Neuronal stem cell (in vitro differentiated cells): ENCODE measurements at regions not wholly inside any gene's neighbourhood (a gene's known extent, or its start where the extent isn't known, plus 50 kb on each side); places are given as distances from the start of the nearest gene placed in this dataset.

Experiments used
- DNase-seq: peaks from one replicate; pipeline ENCODE4 v3.0.0-alpha.2; 2013; ENCODE audit warnings: low spot score
- H2AFZ ChIP-seq: one replicate; pipeline ENCODE4 v1.6.1; 2013; ENCODE audit warnings: mild to moderate bottlenecking, low read length, inconsistent platforms
- H2AK5ac ChIP-seq: 2 replicates; pipeline ENCODE4 v1.6.1; 2013; ENCODE audit warnings: low read depth, mild to moderate bottlenecking, inconsistent platforms, low read length, moderate library complexity, mixed read lengths
- H2BK120ac ChIP-seq: 2 replicates; pipeline ENCODE4 v1.6.1; 2013; ENCODE audit warnings: low read depth, mild to moderate bottlenecking, inconsistent platforms, low read length, moderate library complexity, mixed read lengths
- H2BK12ac ChIP-seq: one replicate; pipeline ENCODE4 v1.6.1; 2013; ENCODE audit warnings: low read length, inconsistent platforms
- H2BK15ac ChIP-seq: 2 replicates; pipeline ENCODE4 v1.6.1; 2013; ENCODE audit warnings: mild to moderate bottlenecking, low read length, inconsistent platforms, mixed read lengths
- H2BK5ac ChIP-seq: one replicate; pipeline ENCODE4 v1.6.1; 2013; ENCODE audit warnings: inconsistent platforms, mild to moderate bottlenecking, low read length, moderate library complexity
- H3K14ac ChIP-seq: one replicate; pipeline ENCODE4 v1.6.1; 2013; ENCODE audit warnings: low read length, inconsistent platforms
- H3K18ac ChIP-seq: 2 replicates; pipeline ENCODE4 v1.6.1; 2013; ENCODE audit warnings: low read length, inconsistent platforms
- H3K23ac ChIP-seq: 2 replicates; pipeline ENCODE4 v1.6.1; 2013; ENCODE audit warnings: low read depth, mild to moderate bottlenecking, mixed read lengths, low read length, inconsistent platforms; ENCODE audit not compliant: poor library complexity
- H3K27ac ChIP-seq: replicated peaks from 3 replicates; pipeline ENCODE4 v1.5.1; 2013; ENCODE audit warnings: low read length, inconsistent platforms
- H3K27me3 ChIP-seq, 3 experiments: 2 replicates each; pipeline ENCODE4 v1.6.1; 2013; ENCODE audit warnings: low read length in 3 of 3, mild to moderate bottlenecking in 2 of 3, inconsistent platforms in 1 of 3, low read depth in 1 of 3, mixed read lengths in 1 of 3, moderate library complexity in 1 of 3; ENCODE audit not compliant: control insufficient read depth in 3 of 3, insufficient read depth in 3 of 3
- H3K36me3 ChIP-seq, 2 donors: replicated peaks in 1 of 2; 2 replicates each; pipeline ENCODE4 v1.6.1; 2013; ENCODE audit warnings: low read length in 2 of 2; ENCODE audit not compliant: control insufficient read depth in 2 of 2, insufficient read depth in 2 of 2
- H3K4ac ChIP-seq: 2 replicates; pipeline ENCODE4 v1.6.1; 2013; ENCODE audit warnings: inconsistent platforms, mild to moderate bottlenecking, low read length, moderate library complexity
- H3K4me1 ChIP-seq, 2 donors: 1 replicate in 1 of 2; 2 replicates in 1 of 2; pipeline ENCODE4 v1.6.1; 2013; ENCODE audit warnings: low read length in 2 of 2, low read depth in 1 of 2; ENCODE audit not compliant: control insufficient read depth in 2 of 2, insufficient read depth in 1 of 2
- H3K4me2 ChIP-seq: one replicate; pipeline ENCODE4 v1.6.1; 2013; ENCODE audit warnings: mild to moderate bottlenecking, low read length, inconsistent platforms; ENCODE audit not compliant: insufficient read depth, poor library complexity, severe bottlenecking
- H3K4me3 ChIP-seq, 2 donors: 2 replicates each; pipeline ENCODE4 v1.5.1; 2013; ENCODE audit warnings: low read length in 2 of 2, mild to moderate bottlenecking in 2 of 2, inconsistent platforms in 1 of 2, moderate library complexity in 1 of 2
- H3K79me1 ChIP-seq: one replicate; pipeline ENCODE4 v1.6.1; 2013; ENCODE audit warnings: low read depth, mild to moderate bottlenecking, inconsistent platforms, low read length, moderate library complexity
- H3K9ac ChIP-seq: one replicate; pipeline ENCODE4 v1.6.1; 2013; ENCODE audit warnings: mild to moderate bottlenecking, low read depth, low read length, inconsistent platforms; ENCODE audit not compliant: poor library complexity
- H3K9me3 ChIP-seq, 2 donors: replicated peaks in 1 of 2; 2 replicates each; pipeline versions ENCODE3 to v1.6.1; 2013; ENCODE audit warnings: low read length in 2 of 2, mild to moderate bottlenecking in 2 of 2, inconsistent platforms in 1 of 2, low read depth in 1 of 2, mixed read lengths in 1 of 2, moderate library complexity in 1 of 2; ENCODE audit not compliant: control insufficient read depth in 2 of 2, insufficient read depth in 1 of 2
- H4K8ac ChIP-seq: one replicate; pipeline ENCODE4 v1.6.1; 2013; ENCODE audit warnings: low read depth, mild to moderate bottlenecking, inconsistent platforms, low read length, moderate library complexity
- H4K91ac ChIP-seq: one replicate; pipeline ENCODE4 v1.6.1; 2013; ENCODE audit warnings: low read length, low read depth, mild to moderate bottlenecking, inconsistent platforms; ENCODE audit not compliant: poor library complexity
- WGBS, 2 donors: extraction: QIAGEN DNeasy Blood & Tissue Kit; methylation state at CpG; one replicate each; pipeline ENCODE4 v1.1.7; 2013; ENCODE audit warnings: missing lambda C conversion rate in 2 of 2, mixed read lengths in 1 of 2; ENCODE audit not compliant: insufficient read length in 2 of 2, insufficient replicate concordance in 1 of 2; ENCODE audit errors: extremely low coverage in 2 of 2; 5-methylcytosine and 5-hydroxymethylcytosine counted together

DNA sequence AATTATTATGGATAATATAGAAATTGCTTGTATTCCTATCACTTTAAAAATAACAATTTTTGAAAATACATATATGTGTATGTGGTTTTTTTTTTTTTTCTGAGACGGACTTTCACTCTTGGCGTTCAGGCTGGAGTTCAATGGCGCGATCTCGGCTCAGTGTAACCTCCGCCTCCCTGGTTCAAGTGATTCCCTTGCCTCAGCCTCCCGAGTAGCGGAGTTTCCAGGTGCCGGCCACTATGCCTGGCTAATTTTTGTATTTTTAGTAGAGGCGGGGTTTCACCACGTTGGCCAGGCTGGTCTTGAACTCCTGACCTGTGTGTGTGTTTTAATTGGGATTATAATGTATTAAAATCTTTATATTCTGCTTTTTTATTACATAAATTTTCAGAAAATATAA is 97.9 kb upstream of the NUDT6 start:
- Histone ChIP-seq H4K91ac (no peak overlapping the region), H2BK5ac (no peak overlapping the region), H3K9ac (no peak overlapping the region), H3K23ac (no peak overlapping the region), H2BK15ac (no peak overlapping the region), H2BK120ac (no peak overlapping the region), H3K36me3 (peaks cover 0 to 8% of the 10 kb centered on the region in 2 donors), H3K79me1 (peaks cover 2% of the 10 kb centered on the region), H3K18ac (no peak overlapping the region), H3K9me3 (no peaks in the 10 kb centered on the region), H3K4me3 (no peak overlapping the region), H2AFZ (no peak overlapping the region), H3K4me1 (no peaks in the 10 kb centered on the region), H3K14ac (no peak overlapping the region), H2AK5ac (no peak overlapping the region), H2BK12ac (no peak overlapping the region), H4K8ac (no peak overlapping the region), H3K4ac (no peak overlapping the region), H3K27me3 (no peaks in the 10 kb centered on the region), H3K4me2 (no peak overlapping the region), H3K27ac (no peak overlapping the region)
- no peak for DNase-seq
- WGBS, 2 donors = no CpG with 5 or more reads among the region's 11 CpGs

DNA sequence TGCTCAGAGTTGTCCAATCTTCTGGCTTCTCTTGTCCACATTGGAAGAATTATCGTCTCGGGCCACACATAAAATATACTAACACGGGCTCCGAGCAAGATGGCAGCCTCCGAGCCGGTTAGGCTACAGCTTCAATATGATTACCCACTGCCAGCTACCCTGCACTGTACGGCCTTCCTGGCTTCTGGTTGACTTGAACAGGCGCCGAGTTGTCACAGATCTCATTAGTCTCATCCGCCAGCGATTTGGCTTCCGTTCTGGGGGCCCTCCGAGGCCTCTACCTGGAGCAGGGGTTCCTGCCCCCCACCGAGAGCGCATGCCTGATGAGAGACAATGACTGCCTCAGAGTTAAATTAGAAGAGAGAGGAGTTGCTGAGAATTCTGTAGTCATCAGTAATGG is 101.2 kb upstream of the NUDT6 start:
- peaks cover 0 to 16% of the 10 kb centered on the region in 2 donors for H3K36me3 ChIP-seq
- no peak overlapping the region for H3K9ac ChIP-seq
- no peaks in the 10 kb centered on the region for H3K27me3 ChIP-seq
- no peak overlapping the region for H3K23ac ChIP-seq
- no peak overlapping the region for H2BK5ac ChIP-seq
- H3K4me1 ChIP-seq = no peaks in the 10 kb centered on the region
- H2BK15ac ChIP-seq = no peak overlapping the region
- no peak overlapping the region for H2AK5ac ChIP-seq
- no peak overlapping the region for H3K18ac ChIP-seq
- no peak overlapping the region for H3K14ac ChIP-seq
- H4K91ac ChIP-seq = no peak overlapping the region
- DNase-seq = no peak
- H2BK12ac ChIP-seq = no peak overlapping the region
- H3K79me1 ChIP-seq = peaks cover 2% of the 10 kb centered on the region
- H3K9me3 ChIP-seq = no peaks in the 10 kb centered on the region
- H2AFZ ChIP-seq = no peak overlapping the region
- H3K4me2 ChIP-seq = no peak overlapping the region
- no peak overlapping the region for H2BK120ac ChIP-seq
- H3K27ac ChIP-seq = no peak overlapping the region
- no CpG with 5 or more reads among the region's 15 CpGs for WGBS, 2 donors
- H3K4ac ChIP-seq = no peak overlapping the region
- H3K4me3 ChIP-seq = no peak overlapping the region
- H4K8ac ChIP-seq = no peak overlapping the region

DNA sequence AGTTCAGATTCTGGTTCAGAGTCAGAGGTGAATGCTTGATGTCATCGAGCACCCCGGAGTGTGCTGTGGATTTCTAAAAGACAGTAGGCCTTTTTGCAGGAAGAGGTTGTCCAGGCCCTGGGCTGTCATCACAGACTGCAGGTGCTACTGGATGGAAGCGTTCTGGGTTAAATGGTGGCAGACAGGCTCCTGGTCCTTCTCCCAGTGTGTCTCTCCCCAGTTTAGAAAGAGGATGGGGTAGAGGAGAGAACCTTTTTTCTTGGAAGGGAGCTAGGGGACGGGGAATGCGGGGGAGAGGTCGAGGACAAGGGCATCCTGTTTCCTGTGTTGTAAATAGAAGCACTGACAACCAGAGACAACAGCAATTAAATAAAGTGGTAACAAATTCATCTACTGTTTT is 102.3 kb upstream of the NUDT6 start:
- Histone ChIP-seq H3K9me3 (no peaks in the 10 kb centered on the region), H3K14ac (no peak overlapping the region), H2BK12ac (no peak overlapping the region), H3K18ac (no peak overlapping the region), H3K9ac (no peak overlapping the region), H4K8ac (no peak overlapping the region), H3K4me1 (no peaks in the 10 kb centered on the region), H2BK120ac (no peak overlapping the region), H2BK5ac (no peak overlapping the region), H3K36me3 (peaks cover 0 to 21% of the 10 kb centered on the region in 2 donors), H3K4me2 (no peak overlapping the region), H2AFZ (no peak overlapping the region), H3K27ac (no peak overlapping the region), H2AK5ac (no peak overlapping the region), H3K4ac (no peak overlapping the region), H4K91ac (no peak overlapping the region), H3K27me3 (no peaks in the 10 kb centered on the region), H3K23ac (no peak overlapping the region), H3K79me1 (peaks cover 2% of the 10 kb centered on the region), H2BK15ac (no peak overlapping the region), H3K4me3 (no peak overlapping the region)
- no CpG with 5 or more reads among the region's 6 CpGs for WGBS, 2 donors
- no peak for DNase-seq

DNA sequence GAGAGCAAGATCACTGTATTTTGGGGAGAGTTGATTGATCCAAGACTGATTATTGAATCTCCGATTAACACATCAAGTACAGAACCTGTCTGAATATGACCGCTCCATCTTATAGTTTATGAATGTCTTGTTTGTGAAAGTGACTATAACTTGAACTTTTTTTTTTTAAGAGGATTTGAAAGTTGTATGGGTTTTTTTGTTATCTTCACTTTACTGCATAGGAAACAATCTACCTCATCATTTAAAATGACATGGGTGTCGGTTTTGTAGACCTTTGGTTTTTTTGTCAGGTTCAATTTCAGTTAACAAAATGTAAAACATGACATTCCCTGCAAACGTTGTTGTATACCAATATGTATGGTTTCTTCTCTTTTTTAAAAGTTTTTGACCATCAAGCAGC is 103.0 kb upstream of the NUDT6 start:
- no peaks in the 10 kb centered on the region for H3K4me1 ChIP-seq
- H2AFZ ChIP-seq = no peak overlapping the region
- H2BK5ac ChIP-seq = no peak overlapping the region
- H2AK5ac ChIP-seq = no peak overlapping the region
- DNase-seq = no peak
- H3K9me3 ChIP-seq = no peaks in the 10 kb centered on the region
- H3K27me3 ChIP-seq = no peaks in the 10 kb centered on the region
- no peak overlapping the region for H2BK15ac ChIP-seq
- H3K18ac ChIP-seq = no peak overlapping the region
- no peak overlapping the region for H4K8ac ChIP-seq
- no peak overlapping the region for H3K23ac ChIP-seq
- H3K4ac ChIP-seq = no peak overlapping the region
- H2BK120ac ChIP-seq = no peak overlapping the region
- H3K14ac ChIP-seq = no peak overlapping the region
- H2BK12ac ChIP-seq = no peak overlapping the region
- peaks cover 2% of the 10 kb centered on the region for H3K79me1 ChIP-seq
- H3K36me3 ChIP-seq = peaks cover 0 to 24% of the 10 kb centered on the region in 2 donors
- no peak overlapping the region for H3K4me3 ChIP-seq
- no peak overlapping the region for H3K9ac ChIP-seq
- no CpG with 5 or more reads among the region's 4 CpGs for WGBS, 2 donors
- no peak overlapping the region for H4K91ac ChIP-seq
- no peak overlapping the region for H3K4me2 ChIP-seq
- H3K27ac ChIP-seq = no peak overlapping the region
